Lung (tissue), 11 donors: ENCODE measurements at regions not wholly inside any gene's neighbourhood (a gene's known extent, or its start where the extent isn't known, plus 50 kb on each side); places are given as distances from the start of the nearest gene placed in this dataset.

ENCODE experiments used
- ATAC-seq: fragments of 200-7000 bp; cut with Tn5 transposase; one replicate; pipeline ENCODE4 v1.9.1; 2020; ENCODE audit warnings: moderate number of reproducible peaks; ENCODE audit not compliant: insufficient read depth, low FRiP score
- DNase-seq, 3 donors: peaks; one replicate each; pipeline ENCODE4 v3.0.0-alpha.2; 2013 to 2017
- H3K27ac ChIP-seq, 2 donors: one replicate each; pipeline ENCODE4 v1.5.1; 2013; ENCODE audit warnings: mild to moderate bottlenecking in 2 of 2, moderate library complexity in 2 of 2, control low read depth in 1 of 2, inconsistent platforms in 1 of 2, low read depth in 1 of 2, low read length in 1 of 2
- H3K27me3 ChIP-seq, 3 donors: one replicate each; pipeline ENCODE4 v1.5.1; 2013; ENCODE audit warnings: low read length in 2 of 3; ENCODE audit not compliant: control insufficient read depth in 3 of 3, insufficient read depth in 3 of 3
- H3K36me3 ChIP-seq, 4 donors: one replicate each; pipeline ENCODE4 v1.5.1; 2013; ENCODE audit warnings: low read length in 4 of 4, mild to moderate bottlenecking in 1 of 4, moderate library complexity in 1 of 4; ENCODE audit not compliant: control insufficient read depth in 4 of 4, insufficient read depth in 4 of 4
- H3K4me1 ChIP-seq, 5 donors: one replicate each; pipeline ENCODE4 v1.5.1; 2013; ENCODE audit warnings: low read length in 5 of 5, mild to moderate bottlenecking in 2 of 5, moderate library complexity in 1 of 5; ENCODE audit not compliant: control insufficient read depth in 5 of 5, insufficient read depth in 5 of 5
- H3K4me3 ChIP-seq: one replicate; pipeline ENCODE4 v1.5.1; 2013; ENCODE audit warnings: mild to moderate bottlenecking, control low read depth, moderate library complexity
- H3K9ac ChIP-seq, 2 donors: one replicate each; pipeline ENCODE4 v1.5.1; 2013; ENCODE audit warnings: low read length in 2 of 2, control low read depth in 1 of 2; ENCODE audit not compliant: insufficient read depth in 1 of 2
- H3K9me3 ChIP-seq, 4 donors: one replicate each; pipeline ENCODE4 v1.5.1; 2013; ENCODE audit warnings: low read length in 3 of 4, mild to moderate bottlenecking in 1 of 4, moderate library complexity in 1 of 4; ENCODE audit not compliant: control insufficient read depth in 4 of 4, insufficient read depth in 3 of 4
- WGBS, 2 donors: extraction: QIAGEN DNeasy Blood & Tissue Kit; methylation state at CpG; one replicate each; pipeline ENCODE4 v1.1.7; 2013; 5-methylcytosine and 5-hydroxymethylcytosine counted together
- TF ChIP-seq, protein P1 (sequence below): IDR thresholded peaks from 2 replicates; pipeline ENCODE4 v1.5.1; 2012; ENCODE audit warnings: mild to moderate bottlenecking; ENCODE audit errors: control extremely low read depth, extremely low read depth
- donor health status: control.
- donor health status: control.
- donor health status: Bipolar disorder and iron deficiency.
- donor health status: healthy.
- donor health status: DM: yes; HTN: yes; CAD: no.

DNA sequence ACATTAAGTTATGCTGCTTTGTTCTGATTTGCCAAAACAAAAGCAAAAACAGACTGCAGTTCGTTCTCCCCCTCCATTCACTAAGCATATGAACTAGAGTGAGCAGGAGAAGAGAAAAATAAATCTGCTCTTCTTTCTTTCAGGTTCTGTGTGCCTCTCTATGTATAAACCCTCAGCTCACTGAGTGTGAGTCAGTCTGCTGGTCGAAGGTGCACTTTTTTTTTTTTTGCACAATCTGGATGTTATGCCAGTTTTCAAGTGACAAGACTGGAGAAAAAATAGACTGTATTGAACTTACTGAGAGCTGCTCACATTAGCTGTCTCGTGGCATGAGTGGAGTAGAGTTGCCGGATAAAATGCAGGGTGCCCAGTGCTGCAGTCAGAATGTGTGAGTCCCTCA lies 244.6 kb upstream of the ATP10B start:
- no peak for ATAC-seq
- H3K4me3 ChIP-seq = no peak overlapping the region
- TF ChIP-seq, protein P1, sequence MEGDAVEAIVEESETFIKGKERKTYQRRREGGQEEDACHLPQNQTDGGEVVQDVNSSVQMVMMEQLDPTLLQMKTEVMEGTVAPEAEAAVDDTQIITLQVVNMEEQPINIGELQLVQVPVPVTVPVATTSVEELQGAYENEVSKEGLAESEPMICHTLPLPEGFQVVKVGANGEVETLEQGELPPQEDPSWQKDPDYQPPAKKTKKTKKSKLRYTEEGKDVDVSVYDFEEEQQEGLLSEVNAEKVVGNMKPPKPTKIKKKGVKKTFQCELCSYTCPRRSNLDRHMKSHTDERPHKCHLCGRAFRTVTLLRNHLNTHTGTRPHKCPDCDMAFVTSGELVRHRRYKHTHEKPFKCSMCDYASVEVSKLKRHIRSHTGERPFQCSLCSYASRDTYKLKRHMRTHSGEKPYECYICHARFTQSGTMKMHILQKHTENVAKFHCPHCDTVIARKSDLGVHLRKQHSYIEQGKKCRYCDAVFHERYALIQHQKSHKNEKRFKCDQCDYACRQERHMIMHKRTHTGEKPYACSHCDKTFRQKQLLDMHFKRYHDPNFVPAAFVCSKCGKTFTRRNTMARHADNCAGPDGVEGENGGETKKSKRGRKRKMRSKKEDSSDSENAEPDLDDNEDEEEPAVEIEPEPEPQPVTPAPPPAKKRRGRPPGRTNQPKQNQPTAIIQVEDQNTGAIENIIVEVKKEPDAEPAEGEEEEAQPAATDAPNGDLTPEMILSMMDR = no peak
- peaks cover 0 to 11% (median 0%) of the 10 kb centered on the region in 4 donors for H3K9me3 ChIP-seq
- WGBS, 2 donors = 49 to 66% methylated on average over 4 of the region's 4 CpGs
- no peak overlapping the region for H3K27ac ChIP-seq
- peaks cover 0 to 6% (median 0%) of the 10 kb centered on the region in 5 donors for H3K4me1 ChIP-seq
- no peaks in the 10 kb centered on the region for H3K36me3 ChIP-seq
- DNase-seq = no peak
- H3K9ac ChIP-seq = no peak overlapping the region
- H3K27me3 ChIP-seq = no peaks in the 10 kb centered on the region

DNA sequence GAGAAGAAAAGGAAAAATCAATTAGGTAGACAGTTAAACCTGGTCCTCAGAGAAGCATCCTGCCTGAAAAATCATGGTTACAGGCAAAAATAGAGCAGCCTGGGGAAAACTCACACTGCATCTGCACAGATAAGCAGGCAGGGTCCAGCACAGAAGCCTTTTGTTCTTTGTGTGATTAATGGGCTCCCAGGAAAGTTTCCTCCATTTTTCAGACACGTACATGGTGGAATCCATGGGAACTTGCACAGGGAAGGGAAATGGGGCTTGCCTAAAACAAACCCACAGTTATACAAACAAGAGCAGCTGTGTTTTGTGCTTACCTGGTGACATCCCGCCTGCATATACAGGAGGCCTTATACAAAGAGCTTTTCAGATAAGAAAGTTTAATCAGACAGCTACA lies 243.9 kb upstream of the ATP10B start:
- Histone ChIP-seq H3K4me3 (no peak overlapping the region), H3K4me1 (peaks cover 0 to 6% (median 0%) of the 10 kb centered on the region in 5 donors), H3K9ac (no peak overlapping the region), H3K27me3 (no peaks in the 10 kb centered on the region), H3K27ac (no peak overlapping the region), H3K36me3 (no peaks in the 10 kb centered on the region), H3K9me3 (peaks cover 0 to 11% (median 3%) of the 10 kb centered on the region in 4 donors)
- TF ChIP-seq, protein P1 = no peak
- DNase-seq (no peak), ATAC-seq (no peak)
- 23 to 28% methylated on average over 2 of the region's 2 CpGs for WGBS, 2 donors

DNA sequence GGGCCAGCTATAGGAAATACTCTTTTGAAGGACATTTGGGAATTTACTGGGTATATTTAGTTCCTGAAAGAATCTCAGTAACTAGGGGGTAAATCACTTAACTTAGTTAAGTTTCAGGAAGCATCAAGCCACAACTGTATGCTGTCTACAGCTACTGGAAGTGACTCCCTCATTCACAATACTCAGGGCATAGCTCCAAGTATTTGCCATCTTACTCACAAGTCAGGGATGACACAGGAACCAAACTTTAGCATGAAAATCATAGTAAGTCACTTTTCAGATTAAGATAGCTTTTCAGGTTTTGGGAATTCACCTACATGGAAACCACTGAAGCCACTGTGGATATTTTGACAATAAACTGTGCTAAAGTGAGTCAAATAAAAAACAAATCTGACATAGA lies 242.4 kb upstream of the ATP10B start:
- Histone ChIP-seq H3K9me3 (peaks cover 0 to 11% (median 3%) of the 10 kb centered on the region in 4 donors), H3K36me3 (no peaks in the 10 kb centered on the region), H3K9ac (no peak overlapping the region), H3K27ac (no peak overlapping the region), H3K4me1 (peaks cover 0 to 6% (median 0%) of the 10 kb centered on the region in 5 donors), H3K27me3 (no peaks in the 10 kb centered on the region), H3K4me3 (no peak overlapping the region)
- ATAC-seq = no peak
- DNase-seq = no peak
- TF ChIP-seq, protein P1 = no peak

DNA sequence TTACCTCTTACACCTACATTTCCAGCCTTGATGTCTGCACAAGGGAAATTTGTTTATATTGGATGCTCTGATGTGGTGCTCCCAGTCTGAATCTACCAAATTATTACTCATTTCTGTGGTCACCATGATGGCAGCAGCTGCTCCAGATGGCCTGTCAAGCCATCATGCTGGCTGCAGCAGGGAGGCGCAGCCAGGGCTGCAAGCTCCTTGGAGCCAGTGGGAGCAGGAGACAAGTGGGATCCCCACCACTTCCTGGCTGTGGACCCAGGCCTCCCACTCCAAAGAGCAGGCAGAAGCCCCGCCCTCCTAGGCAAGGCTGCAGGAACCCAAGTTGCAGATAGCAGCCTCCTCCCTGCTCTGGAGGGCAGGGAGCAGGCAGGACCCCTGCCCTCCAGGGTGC lies 241.1 kb upstream of the ATP10B start:
- DNase-seq = no peak
- Histone ChIP-seq H3K4me1 (peaks cover 0 to 6% (median 0%) of the 10 kb centered on the region in 5 donors), H3K27me3 (no peaks in the 10 kb centered on the region), H3K9ac (no peak overlapping the region), H3K4me3 (no peak overlapping the region), H3K36me3 (no peaks in the 10 kb centered on the region), H3K27ac (no peak overlapping the region), H3K9me3 (peaks cover 0 to 11% (median 5%) of the 10 kb centered on the region in 4 donors)
- WGBS, 2 donors = 81 to 91% methylated on average over 2 of the region's 2 CpGs
- no peak for ATAC-seq
- TF ChIP-seq, protein P1 = no peak
